Mammary epithelial cell (primary cell): ENCODE measurements at regions not wholly inside any gene's neighbourhood (a gene's known extent, or its start where the extent isn't known, plus 50 kb on each side); places are given as distances from the start of the nearest gene placed in this dataset.

Experiments used
- CTCF ChIP-seq, 2 donors: IDR thresholded peaks in 1 of 2; conservative IDR thresholded peaks in 1 of 2; 2 replicates each; pipeline ENCODE4 v1.5.1; 2011 to 2012; ENCODE audit warnings: inconsistent platforms in 2 of 2, low read length in 2 of 2, mild to moderate bottlenecking in 2 of 2, control low read depth in 1 of 2, low read depth in 1 of 2; ENCODE audit not compliant: insufficient read depth in 1 of 2; ENCODE audit errors: extremely low read depth in 1 of 2
- EZH2 ChIP-seq: IDR thresholded peaks from 2 replicates; pipeline ENCODE4 v1.6.1; 2012; ENCODE audit warnings: low read length, inconsistent platforms, borderline replicate concordance

GRCh38 chr13:71323266-71323665, 543.7 kb downstream of the DACH1 start:
- TF ChIP-seq CTCF (conservative IDR thresholded peaks at IDR 0.05 in 1 of 2, IDR thresholded peaks at IDR 0.05 in 1 of 2; ENCODE audit: extremely low read depth in 1 of 2, insufficient read depth in 1 of 2, low read depth in 1 of 2, low read length in 2 of 2): no peak
- no peak for TF ChIP-seq EZH2
